ENCODE measurements at regions not wholly inside any gene's neighbourhood (a gene's known extent, or its start where the extent isn't known, plus 50 kb on each side); places are given as distances from the start of the nearest gene placed in this dataset.
"Not testable (repeated sequence)": the region's sequence is repeated elsewhere in the genome, so short reads cannot be mapped to it uniquely, and the experiment has no call there.

DNA sequence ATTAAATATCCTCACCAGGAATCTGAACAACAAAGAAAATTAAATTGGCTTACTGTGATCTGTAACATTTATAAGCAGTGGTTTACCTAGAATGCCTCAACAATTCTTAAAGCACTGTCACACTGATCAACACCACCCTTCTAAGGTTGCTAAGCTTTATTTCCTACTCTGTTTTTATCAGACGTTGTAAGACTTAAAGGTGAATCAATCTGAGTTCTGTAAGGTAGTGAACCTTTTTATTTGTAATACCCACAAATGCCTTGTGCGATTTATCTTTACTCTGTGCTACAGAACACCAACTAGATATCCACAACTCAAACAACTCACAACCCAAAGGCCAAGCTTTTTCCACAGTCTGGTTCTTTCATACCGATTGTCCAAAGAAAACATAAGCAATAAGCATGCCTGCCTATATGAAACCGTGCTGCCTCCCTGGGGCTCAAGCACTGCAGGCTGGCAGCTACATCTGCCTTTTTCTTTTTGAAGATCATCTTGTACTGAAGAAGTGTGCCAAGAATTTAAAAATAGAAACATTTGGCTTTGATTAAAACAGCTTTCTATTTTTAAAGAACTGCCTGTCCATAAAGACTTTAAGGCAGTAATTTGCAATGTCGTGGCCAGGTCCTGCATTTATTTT, 490.7 kb downstream of the NUP35 start:
- DNase-seq (ENCODE audit: low spot score): no peak

DNA sequence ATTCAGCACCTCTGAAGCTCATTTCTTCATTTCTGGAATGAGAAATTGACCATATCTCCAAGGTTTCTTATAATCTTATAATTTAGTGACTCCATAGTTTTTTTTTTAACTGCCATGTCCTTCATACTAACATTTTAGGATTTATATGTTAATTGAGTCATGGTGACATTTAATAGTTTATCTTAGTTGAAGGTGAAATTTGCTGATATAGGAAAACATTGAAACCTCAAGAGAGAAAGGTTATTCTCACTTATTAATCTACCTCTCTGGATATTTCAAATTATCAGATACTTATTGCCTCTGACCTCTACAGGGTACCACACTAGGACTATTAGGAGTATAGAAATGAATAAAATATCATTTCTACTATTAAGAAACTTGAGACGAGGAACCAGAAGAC, 499.0 kb downstream of the NUP35 start:
- DNase-seq (ENCODE audit: low spot score): no peak

DNA sequence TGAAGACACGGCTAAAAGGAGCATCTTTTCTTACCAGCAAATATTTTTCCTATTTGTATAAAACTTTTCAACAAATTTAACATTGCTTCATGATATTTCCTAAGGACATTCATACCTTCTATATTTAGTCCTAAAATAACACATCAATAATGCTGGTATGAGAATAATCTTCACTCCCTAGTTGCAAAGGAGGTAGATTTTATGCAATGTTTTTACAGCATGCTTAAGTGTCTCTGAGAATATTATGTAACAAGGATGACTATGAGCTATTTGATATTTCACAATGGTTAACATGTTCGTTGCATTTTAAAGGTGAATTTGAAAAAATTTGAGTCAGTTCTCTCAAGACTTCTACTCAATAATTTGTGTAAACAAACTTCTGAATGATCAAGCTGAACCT, 506.7 kb downstream of the NUP35 start:
- DNase-seq (ENCODE audit: low spot score): no peak

- no peak for DNase-seq (ENCODE audit: low spot score)
These were observed 531.9 kb downstream of the NUP35 start for GRCh38 chr2:183656121-183656520.

DNA sequence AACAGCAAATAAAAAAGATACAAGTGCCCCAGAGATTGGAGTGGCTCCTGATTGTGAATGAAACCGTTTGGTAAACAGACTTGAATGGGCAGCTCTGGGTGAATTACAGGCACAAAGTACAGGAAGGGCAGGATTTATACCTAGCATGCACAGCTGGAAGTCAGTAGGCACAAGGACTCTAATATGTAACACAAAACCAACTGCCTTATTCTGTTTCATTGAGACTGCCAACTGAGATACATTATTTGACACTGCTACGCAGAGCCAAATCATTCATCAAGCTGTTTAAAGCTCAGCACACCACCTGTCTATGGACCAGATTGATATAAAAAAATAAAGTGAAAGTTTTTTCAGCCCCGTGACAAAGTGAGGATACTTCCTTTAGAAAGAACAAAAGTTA, 541.2 kb downstream of the NUP35 start:
- peak; percentile 8 for DNase-seq (ENCODE audit: low spot score)

DNA sequence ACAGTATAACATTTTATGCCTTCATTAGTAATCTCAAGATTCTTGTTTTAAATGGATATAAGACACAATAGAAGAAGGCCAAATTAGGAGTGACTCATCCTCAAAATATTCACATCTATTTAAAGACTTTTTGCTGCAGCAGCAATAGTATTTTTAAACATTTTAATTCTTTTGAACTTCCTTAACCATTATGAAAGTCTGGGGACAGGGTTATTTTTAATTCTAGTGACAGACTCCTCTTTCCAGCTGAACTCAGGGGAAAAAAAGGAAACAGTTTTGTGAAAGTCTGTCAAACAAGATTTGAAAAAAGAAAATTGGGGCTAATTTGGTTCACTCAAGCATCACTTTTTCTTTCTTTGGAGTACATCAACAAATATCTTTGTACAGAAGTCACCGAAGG, 541.8 kb downstream of the NUP35 start:
- DNase-seq (ENCODE audit: low spot score): peak; percentile 62

GRCh38 chr2:183671233-183671632, 547.0 kb downstream of the NUP35 start:
- DNase-seq (ENCODE audit: low spot score): no peak

DNA sequence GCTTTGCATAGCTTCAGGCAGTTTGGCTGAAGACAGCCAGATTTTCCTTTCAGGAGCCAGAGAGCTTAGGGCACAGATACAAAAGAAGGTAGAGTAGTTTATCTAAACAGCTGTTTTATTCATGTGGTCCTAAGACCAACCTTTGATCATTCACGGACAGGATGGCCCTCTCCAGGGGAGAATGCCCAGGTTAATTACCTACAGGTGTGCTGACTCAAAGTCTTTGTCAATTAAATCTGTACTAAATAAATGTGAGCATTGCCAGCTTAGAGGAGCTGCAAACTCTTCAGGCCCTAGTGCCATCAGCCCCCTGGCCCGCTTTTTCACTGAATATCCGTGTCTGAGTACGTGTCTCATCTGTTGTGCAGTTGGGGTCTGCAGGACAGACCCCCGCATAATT, 554.7 kb downstream of the NUP35 start:
- DNase-seq (ENCODE audit: low spot score): no peak

- no peak for DNase-seq (ENCODE audit: low spot score)
These were observed 556.3 kb downstream of the NUP35 start for GRCh38 chr2:183680573-183680972.

GRCh38 chr2:183684686-183685085, 560.4 kb downstream of the NUP35 start:
- DNase-seq (ENCODE audit: low spot score): no peak

- DNase-seq (ENCODE audit: low spot score): no peak
These were observed 571.8 kb downstream of the NUP35 start for GRCh38 chr2:183696028-183696427.

DNA sequence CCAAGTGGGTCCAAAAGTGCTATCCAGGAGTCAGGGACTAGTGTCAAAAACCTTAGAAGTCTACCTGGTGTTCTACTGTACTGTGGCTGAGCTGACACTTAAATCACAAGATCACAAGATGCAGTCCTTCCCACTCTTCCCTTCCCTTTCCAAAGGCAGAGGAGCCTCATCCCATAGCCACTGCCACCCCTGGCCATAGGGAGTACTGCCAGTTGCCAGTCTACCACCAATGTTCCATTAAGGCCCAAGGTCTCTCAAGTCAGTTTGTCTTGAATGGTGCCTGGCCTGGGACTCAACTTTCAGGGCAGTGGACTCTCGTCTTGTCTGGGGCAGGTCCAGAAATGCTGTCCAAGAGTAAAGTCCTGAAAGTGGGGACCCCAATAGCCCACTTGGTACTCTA, 585.6 kb downstream of the NUP35 start:
- no peak for DNase-seq (ENCODE audit: low spot score)

GRCh38 chr2:183718246-183718645, 594.0 kb downstream of the NUP35 start:
- DNase-seq (ENCODE audit: low spot score): no peak

DNA sequence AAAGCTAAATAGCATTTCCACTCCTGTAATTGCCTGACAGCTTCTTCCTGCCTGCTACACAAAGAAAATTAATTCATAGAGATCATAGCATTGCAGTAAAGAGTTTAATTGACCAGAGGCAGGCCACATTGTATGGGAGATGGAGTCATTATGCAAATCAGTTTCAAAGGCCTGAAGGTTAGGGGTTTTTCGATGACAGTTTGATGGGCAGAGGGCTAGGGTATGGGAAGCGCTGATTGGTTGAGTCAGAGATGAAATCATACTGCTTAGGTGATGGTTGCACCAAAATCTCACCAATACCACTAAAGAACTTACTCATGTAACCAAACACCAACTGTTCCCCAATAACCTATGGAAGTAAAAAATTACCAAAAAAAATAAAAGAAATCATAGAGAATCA, 599.0 kb downstream of the NUP35 start:
- no peak for DNase-seq (ENCODE audit: low spot score)

DNA sequence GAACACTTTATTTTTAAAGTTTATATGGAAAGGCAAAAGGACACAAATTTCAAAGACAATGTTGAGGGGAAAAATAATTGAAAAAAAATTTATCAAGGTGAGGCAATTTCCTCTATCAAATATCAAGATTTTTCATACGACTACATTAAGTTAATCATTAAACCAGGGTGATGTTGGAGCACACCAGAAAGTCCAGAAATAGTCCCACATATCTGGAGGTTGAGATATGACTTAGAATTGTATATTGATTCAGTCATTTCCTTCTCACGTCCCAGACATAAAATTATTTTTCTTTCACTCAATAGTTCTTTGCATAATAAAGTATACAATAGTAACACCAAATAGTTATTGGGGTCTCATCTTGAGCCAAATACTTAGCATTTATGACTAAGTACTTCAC, 605.1 kb downstream of the NUP35 start:
- DNase-seq (ENCODE audit: low spot score): no peak

DNA sequence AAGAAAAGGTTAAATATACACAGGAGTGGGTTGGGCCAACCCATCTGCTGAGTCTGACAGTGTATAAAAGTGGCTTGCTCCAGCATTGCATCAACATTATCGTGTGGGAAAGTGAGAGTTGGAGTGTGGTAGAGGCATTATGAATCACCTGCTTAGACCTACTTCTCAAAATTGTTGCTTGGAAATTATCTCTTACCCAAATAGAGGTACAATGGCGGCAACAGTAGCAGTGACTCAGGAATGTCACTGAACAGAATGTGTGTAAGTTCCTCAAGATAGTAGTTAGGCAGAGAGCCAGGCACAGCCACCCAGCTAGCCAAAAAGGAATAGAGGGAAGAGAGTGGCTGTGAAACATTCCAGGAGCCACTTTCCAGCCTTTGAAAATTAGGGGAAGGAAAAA, 616.0 kb downstream of the NUP35 start:
- peak; percentile 18 for DNase-seq (ENCODE audit: low spot score)

DNA sequence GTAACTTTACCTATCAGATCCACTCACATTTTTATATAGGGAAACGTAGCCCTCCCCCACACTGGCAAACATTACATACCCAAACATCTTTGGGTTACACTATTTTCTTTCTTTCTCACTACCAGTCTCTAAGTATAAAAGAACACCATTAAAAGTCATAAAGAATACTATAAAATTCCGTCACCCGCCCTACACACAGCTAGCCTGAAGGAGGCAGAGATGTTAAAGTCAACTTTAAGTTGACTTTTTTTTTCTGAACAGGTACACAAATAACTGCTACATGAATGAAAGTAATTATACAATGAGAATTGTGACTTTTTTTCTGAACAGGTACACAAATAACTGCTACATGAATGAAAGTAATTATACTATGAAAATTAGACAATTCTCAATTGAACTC, 628.3 kb downstream of the NUP35 start:
- DNase-seq (ENCODE audit: low spot score): no peak

DNA sequence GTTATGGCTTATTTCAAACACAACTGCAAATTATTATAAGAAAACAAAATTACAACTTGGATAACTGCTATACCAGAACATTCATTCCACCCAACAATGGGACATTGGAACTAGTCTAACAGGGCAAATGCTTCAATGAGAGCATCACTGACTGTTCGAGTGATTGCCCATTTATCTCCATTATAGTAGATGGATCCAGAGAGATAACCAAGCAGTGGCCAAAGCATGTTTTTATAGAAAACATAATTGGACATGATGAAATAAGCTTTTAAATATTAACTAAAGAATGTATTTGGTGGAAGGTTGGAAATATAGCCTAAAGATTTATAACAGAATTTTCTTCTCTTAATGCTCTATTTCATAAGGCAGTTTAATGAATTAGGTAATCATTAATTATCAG, 634.8 kb downstream of the NUP35 start:
- DNase-seq (ENCODE audit: low spot score): no peak

- no peak for DNase-seq (ENCODE audit: low spot score)
These were observed 649.5 kb downstream of the NUP35 start for GRCh38 chr2:183773775-183774174.

DNA sequence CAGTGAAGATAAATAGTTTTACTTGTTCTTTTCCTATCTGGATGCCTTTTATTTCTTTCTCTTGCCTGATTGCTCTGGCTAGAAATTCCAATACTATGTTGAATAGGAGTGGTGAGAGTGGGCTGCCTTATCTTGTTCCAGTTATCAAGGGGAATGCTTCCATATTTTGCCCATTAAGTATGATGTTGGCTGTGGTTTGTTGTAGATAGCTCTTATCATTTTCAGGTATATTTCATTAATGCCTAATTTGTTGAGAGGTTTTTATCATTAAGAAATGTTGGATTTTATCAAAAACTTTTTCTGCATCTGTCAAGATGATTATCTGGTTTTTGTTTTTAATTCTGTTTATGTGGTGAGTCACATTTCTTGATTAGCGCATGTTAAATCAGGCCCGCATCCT, 655.8 kb downstream of the NUP35 start:
- no peak for DNase-seq (ENCODE audit: low spot score)

DNA sequence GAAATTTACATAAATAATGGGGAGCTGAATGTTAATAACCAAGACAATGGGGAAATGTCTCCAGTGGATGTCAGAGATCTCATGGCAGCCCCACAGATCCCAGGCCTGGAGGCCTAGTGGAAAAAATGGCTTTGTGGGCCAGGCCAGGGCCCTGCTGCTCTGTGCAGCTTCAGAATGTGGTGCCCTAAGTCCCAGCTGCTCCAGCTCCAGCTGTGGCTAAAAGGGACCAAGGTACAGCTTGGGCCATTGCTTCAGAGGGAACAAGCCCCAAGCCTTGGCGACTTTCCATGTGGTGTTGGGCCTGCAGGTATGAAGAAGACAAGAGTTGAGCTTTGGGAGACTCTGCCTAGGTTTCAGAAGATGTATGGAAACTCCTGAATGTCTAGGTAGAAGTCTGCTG, 658.2 kb downstream of the NUP35 start:
- no peak for DNase-seq (ENCODE audit: low spot score)

GRCh38 chr2:183788796-183789195, 664.6 kb downstream of the NUP35 start:
- not testable (repeated sequence) for DNase-seq (ENCODE audit: low spot score)

GRCh38 chr2:183792165-183792924, 668.1 kb downstream of the NUP35 start:
- DNase-seq (ENCODE audit: low spot score): not testable (repeated sequence)

- DNase-seq (ENCODE audit: low spot score): no peak
These were observed 674.3 kb downstream of the NUP35 start for GRCh38 chr2:183798535-183798934.

All from A172 (cell line).